ENCODE measurements at regions not wholly inside any gene's neighbourhood (a gene's known extent, or its start where the extent isn't known, plus 50 kb on each side); places are given as distances from the start of the nearest gene placed in this dataset.

- TF ChIP-seq, protein P1, sequence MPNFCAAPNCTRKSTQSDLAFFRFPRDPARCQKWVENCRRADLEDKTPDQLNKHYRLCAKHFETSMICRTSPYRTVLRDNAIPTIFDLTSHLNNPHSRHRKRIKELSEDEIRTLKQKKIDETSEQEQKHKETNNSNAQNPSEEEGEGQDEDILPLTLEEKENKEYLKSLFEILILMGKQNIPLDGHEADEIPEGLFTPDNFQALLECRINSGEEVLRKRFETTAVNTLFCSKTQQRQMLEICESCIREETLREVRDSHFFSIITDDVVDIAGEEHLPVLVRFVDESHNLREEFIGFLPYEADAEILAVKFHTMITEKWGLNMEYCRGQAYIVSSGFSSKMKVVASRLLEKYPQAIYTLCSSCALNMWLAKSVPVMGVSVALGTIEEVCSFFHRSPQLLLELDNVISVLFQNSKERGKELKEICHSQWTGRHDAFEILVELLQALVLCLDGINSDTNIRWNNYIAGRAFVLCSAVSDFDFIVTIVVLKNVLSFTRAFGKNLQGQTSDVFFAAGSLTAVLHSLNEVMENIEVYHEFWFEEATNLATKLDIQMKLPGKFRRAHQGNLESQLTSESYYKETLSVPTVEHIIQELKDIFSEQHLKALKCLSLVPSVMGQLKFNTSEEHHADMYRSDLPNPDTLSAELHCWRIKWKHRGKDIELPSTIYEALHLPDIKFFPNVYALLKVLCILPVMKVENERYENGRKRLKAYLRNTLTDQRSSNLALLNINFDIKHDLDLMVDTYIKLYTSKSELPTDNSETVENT (CRISPR knock-in tag; IDR thresholded peaks at IDR 0.05): no peak
Measured at GRCh38 chr3:152591515-152591914, 243.4 kb upstream of the P2RY1 start (continued).

DNA sequence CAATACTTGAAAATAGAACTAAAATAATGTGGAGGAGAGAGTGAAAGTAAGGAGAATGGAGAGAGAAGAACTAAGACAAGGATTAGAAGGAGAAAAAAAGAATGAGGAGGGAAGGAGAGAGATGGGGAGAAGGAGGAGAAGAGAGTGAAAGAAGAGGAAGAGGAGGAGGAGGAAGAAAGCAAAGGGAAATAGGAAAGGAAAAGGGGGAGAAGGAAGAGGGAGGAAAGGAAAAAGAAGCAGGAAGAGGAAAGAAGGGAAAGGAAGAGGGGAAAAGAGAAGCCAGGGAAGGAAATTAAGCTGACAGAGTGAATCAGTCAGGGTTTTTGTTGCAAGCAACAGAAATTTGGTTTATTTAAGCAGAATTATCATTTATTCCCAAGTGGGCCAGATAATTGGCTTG, 241.7 kb upstream of the P2RY1 start:
- BruUV-seq (replicated peaks): no TSS peak
- TF ChIP-seq SP2 (IDR thresholded peaks at IDR 0.05; ENCODE audit: extremely low read depth, low read depth, low read length, poor library complexity, severe bottlenecking) (no peak), KDM5B (IDR thresholded peaks at IDR 0.05; ENCODE audit: insufficient replicate concordance, low read depth, low read length) (no peak), NONO (IDR thresholded peaks at IDR 0.05; ENCODE audit: low read depth in 2 of 2, low read length in 1 of 2) (no peak), ATF3 (IDR thresholded peaks at IDR 0.05) (no peak), ATF3 (CRISPR knock-in tag; conservative IDR thresholded peaks at IDR 0.05) (no peak), ZBTB2 (IDR thresholded peaks at IDR 0.05) (no peak), BRD9 (IDR thresholded peaks at IDR 0.05; ENCODE audit: low read depth, partially characterized antibody) (peak; percentile 30), CBFA2T3 (IDR thresholded peaks at IDR 0.05) (no peak), MEIS2 (IDR thresholded peaks at IDR 0.05; ENCODE audit: partially characterized antibody) (no peak), LARP7 (IDR thresholded peaks at IDR 0.05) (0 out of 2 replicates have a peak, but pooled peaks have one; percentile 47), HNRNPH1 (optimal IDR thresholded peaks at IDR 0.05; ENCODE audit: low read depth, low read length) (no peak), ARNT (IDR thresholded peaks at IDR 0.05) (no peak), ASH1L (IDR thresholded peaks at IDR 0.05; ENCODE audit: borderline replicate concordance, low read depth, partially characterized antibody) (peak; percentile 18), ZNF197 (CRISPR knock-in tag; IDR thresholded peaks at IDR 0.05; ENCODE audit: low read depth) (no peak), SMARCB1 (IDR thresholded peaks at IDR 0.05; ENCODE audit: insufficient read length, low read depth) (no peak)
- TF ChIP-seq, protein P2, sequence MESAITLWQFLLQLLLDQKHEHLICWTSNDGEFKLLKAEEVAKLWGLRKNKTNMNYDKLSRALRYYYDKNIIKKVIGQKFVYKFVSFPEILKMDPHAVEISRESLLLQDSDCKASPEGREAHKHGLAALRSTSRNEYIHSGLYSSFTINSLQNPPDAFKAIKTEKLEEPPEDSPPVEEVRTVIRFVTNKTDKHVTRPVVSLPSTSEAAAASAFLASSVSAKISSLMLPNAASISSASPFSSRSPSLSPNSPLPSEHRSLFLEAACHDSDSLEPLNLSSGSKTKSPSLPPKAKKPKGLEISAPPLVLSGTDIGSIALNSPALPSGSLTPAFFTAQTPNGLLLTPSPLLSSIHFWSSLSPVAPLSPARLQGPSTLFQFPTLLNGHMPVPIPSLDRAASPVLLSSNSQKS (CRISPR knock-in tag; IDR thresholded peaks at IDR 0.05): no peak

More for the DNA sequence above, 241.7 kb upstream of the P2RY1 start:
- Histone ChIP-seq H3K9me3 (replicated peaks; ENCODE audit: control insufficient read depth, insufficient read depth, low read depth, low read length) (peaks cover 1% of the 10 kb centered on the region; the same call in 1 of the 2 replicates), H3K4me1 (replicated peaks in 1 of 2; ENCODE audit: control insufficient read depth in 2 of 2, insufficient read depth in 2 of 2, low read length in 2 of 2) (peaks cover 16 to 51% of the 10 kb centered on the region in 2 experiments), H3K4me2 (ENCODE audit: insufficient read depth, low read length) (no peak overlapping the region; the same call in 1 of the 2 replicates), H3K27me3 (ENCODE audit: control insufficient read depth in 2 of 2, insufficient read depth in 2 of 2, low read length in 2 of 2) (no peaks in the 10 kb centered on the region), H3K9me1 (ENCODE audit: control insufficient read depth, insufficient read depth, low read length) (no peaks in the 10 kb centered on the region), H3K4me3 (no peak overlapping the region), H3K79me2 (ENCODE audit: control insufficient read depth, insufficient read depth, low read length) (no peaks in the 10 kb centered on the region), H4K20me1 (replicated peaks; ENCODE audit: control insufficient read depth, insufficient read depth, low read length) (no peaks in the 10 kb centered on the region), H3K27ac (ENCODE audit: extremely low read depth, low read depth, low read length) (peak overlapping the region; percentile 61; the same call in 1 of the 3 replicates), H3K36me3 (ENCODE audit: control insufficient read depth, insufficient read depth, low read length) (no peaks in the 10 kb centered on the region), H3K9ac (ENCODE audit: insufficient read depth in 1 of 2, low read depth in 2 of 2, low read length in 2 of 2) (no peak overlapping the region), H2AFZ (ENCODE audit: low read depth, low read length) (peak overlapping the region; percentile 78)
- FAIRE-seq: no peak
- DNase-seq (ENCODE audit: extremely low read depth in 1 of 4, low spot score in 3 of 4): no peak
- ATAC-seq: no peak
- in situ Hi-C loops (cut with MboI): no loop called here
- ChIA-PET CTCF (ENCODE audit: low intra/inter-chr PET ratio) (no interaction called here), POLR2A (interaction anchor here (1.4 kb wide), 1 partner anchor 10 kb away, joined by 7 read pairs; no protein-coding TSS in a partner anchor)
- intact Hi-C loops (cut with micrococcal nuclease): no loop called here

Measured in K562 (cell line).